ENCODE measurements at regions not wholly inside any gene's neighbourhood (a gene's known extent, or its start where the extent isn't known, plus 50 kb on each side); places are given as distances from the start of the nearest gene placed in this dataset.

GRCh38 chr7:113320419-113320818 lies 202.1 kb upstream of the SMIM30 start:
- Histone ChIP-seq H3K4me1 (replicated peaks in 1 of 2) (no peaks in the 10 kb centered on the region), H3K9me3 (replicated peaks in 1 of 3) (no peaks in the 10 kb centered on the region), H3K36me3 (replicated peaks in 1 of 2) (no peaks in the 10 kb centered on the region), H3K4me3 (no peak overlapping the region), H3K27ac (no peak overlapping the region), H3K27me3 (no peaks in the 10 kb centered on the region)
- TF ChIP-seq CTCF (IDR thresholded peaks at IDR 0.05): no peak
- TF ChIP-seq POLR2A (IDR thresholded peaks at IDR 0.05): no peak
- WGBS, 4 donors: 71 to 94% (median 87%) methylated on average over 4 of the region's 4 CpGs
- intact Hi-C loops (cut with DNase I): no loop called here
- DNase-seq: no peak

- intact Hi-C loops (cut with DNase I): no loop called here
- H3K27ac ChIP-seq: no peak overlapping the region
- no peaks in the 10 kb centered on the region for H3K4me1 ChIP-seq (replicated peaks in 1 of 2)
- DNase-seq: no peak
- TF ChIP-seq POLR2A (IDR thresholded peaks at IDR 0.05) (no peak), CTCF (IDR thresholded peaks at IDR 0.05) (no peak)
- no peaks in the 10 kb centered on the region for H3K9me3 ChIP-seq (replicated peaks in 1 of 3)
- WGBS, 4 donors: 18 to 29% (median 24%) methylated on average over 2 of the region's 2 CpGs
- H3K36me3 ChIP-seq (replicated peaks in 1 of 2): no peaks in the 10 kb centered on the region
- H3K4me3 ChIP-seq: no peak overlapping the region
- no peaks in the 10 kb centered on the region for H3K27me3 ChIP-seq
These were observed 196.2 kb upstream of the SMIM30 start for GRCh38 chr7:113314594-113314993.

DNA sequence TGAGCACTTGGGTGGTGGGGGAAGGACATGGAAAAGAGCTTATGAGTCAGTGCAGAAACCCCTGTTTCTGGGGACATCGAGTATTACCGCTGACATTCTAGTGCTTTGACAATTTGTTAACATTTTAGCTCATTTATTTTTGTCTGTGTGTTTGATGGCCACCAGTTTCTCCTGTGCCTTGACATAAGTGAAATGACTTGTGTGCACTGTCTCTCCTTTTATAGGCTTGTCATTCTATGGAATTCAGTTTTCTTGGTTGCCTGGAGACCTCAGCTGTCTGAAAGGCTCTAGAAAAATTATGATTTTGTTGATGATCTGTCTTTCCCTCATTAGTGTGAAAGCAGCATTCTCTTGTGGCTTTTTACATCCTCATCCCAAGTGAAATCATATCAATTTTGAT lies 190.0 kb upstream of the SMIM30 start:
- TF ChIP-seq CTCF (IDR thresholded peaks at IDR 0.05) (no peak), POLR2A (IDR thresholded peaks at IDR 0.05) (no peak)
- 80 to 100% (median 91%) methylated on average over 2 of the region's 2 CpGs for WGBS, 4 donors

GRCh38 chr7:113307147-113307546 lies 188.8 kb upstream of the SMIM30 start:
- Histone ChIP-seq H3K9me3 (replicated peaks in 1 of 3) (no peaks in the 10 kb centered on the region), H3K27ac (no peak overlapping the region), H3K36me3 (replicated peaks in 1 of 2) (no peaks in the 10 kb centered on the region), H3K27me3 (no peaks in the 10 kb centered on the region), H3K4me1 (replicated peaks in 1 of 2) (no peaks in the 10 kb centered on the region), H3K4me3 (no peak overlapping the region)
- no peak for DNase-seq
- WGBS, 4 donors: 40 to 92% (median 43%) methylated on average over 2 of the region's 2 CpGs
- intact Hi-C loops (cut with DNase I): no loop called here
- TF ChIP-seq POLR2A (IDR thresholded peaks at IDR 0.05): no peak
- no peak for TF ChIP-seq CTCF (IDR thresholded peaks at IDR 0.05)

More for the DNA sequence above, 190.0 kb upstream of the SMIM30 start:
- Histone ChIP-seq H3K36me3 (replicated peaks in 1 of 2) (no peaks in the 10 kb centered on the region), H3K4me3 (no peak overlapping the region), H3K27me3 (no peaks in the 10 kb centered on the region), H3K9me3 (replicated peaks in 1 of 3) (no peaks in the 10 kb centered on the region), H3K4me1 (replicated peaks in 1 of 2) (no peaks in the 10 kb centered on the region), H3K27ac (no peak overlapping the region)
- no peak for DNase-seq
- intact Hi-C loops (cut with DNase I): no loop called here
